Panc1 (cell line): ENCODE measurements at regions not wholly inside any gene's neighbourhood (a gene's known extent, or its start where the extent isn't known, plus 50 kb on each side); places are given as distances from the start of the nearest gene placed in this dataset.

ENCODE experiments used
- POLR2AphosphoS5 ChIP-seq: IDR thresholded peaks from 2 replicates; pipeline ENCODE4 v1.6.1; 2012; ENCODE audit warnings: mild to moderate bottlenecking, low read depth, low read length, moderate library complexity
- SIN3A ChIP-seq: IDR thresholded peaks from 2 replicates; pipeline ENCODE4 v1.6.1; 2012; ENCODE audit warnings: low read depth, mild to moderate bottlenecking, low read length, moderate library complexity, borderline replicate concordance; ENCODE audit not compliant: insufficient read depth
- TCF7L2 ChIP-seq: IDR thresholded peaks from 2 replicates; pipeline ENCODE4 v1.6.1; 2011; ENCODE audit warnings: mild to moderate bottlenecking, low read depth, low read length, inconsistent platforms
- TF ChIP-seq, protein P1 (sequence below): fragments of 450-650 bp; IDR thresholded peaks from 2 replicates; pipeline ENCODE4 v1.5.1; 2017; ENCODE audit warnings: mild to moderate bottlenecking
- TF ChIP-seq, protein P2 (sequence below), 2 experiments: IDR thresholded peaks; 2 replicates each; pipeline ENCODE4 v1.6.1; 2011 to 2012; ENCODE audit warnings: low read depth in 2 of 2, control low read depth in 1 of 2, low read length in 1 of 2, mild to moderate bottlenecking in 1 of 2, moderate library complexity in 1 of 2; ENCODE audit not compliant: insufficient read depth in 1 of 2

DNA sequence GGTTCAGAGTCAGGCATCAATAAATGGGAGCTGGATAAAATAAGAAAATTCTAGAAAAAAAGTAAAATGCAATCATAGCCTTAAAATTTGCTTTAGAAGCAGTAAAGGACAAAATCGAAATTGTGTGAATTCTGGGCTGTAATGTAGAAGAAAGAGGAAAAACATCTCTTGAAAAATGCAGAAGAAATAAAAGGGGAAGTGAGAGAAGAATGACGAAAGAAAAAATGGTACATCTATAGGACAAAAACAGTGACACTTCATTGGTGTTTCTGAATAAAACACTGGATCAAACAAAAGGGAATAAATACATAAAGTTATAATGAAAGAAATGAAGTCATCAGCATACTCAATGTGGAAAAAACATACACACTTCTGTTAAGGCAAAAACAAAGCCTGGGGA lies 642.3 kb downstream of the ACTL7B start:
- TF ChIP-seq POLR2AphosphoS5 = no peak
- TF ChIP-seq, protein P1, sequence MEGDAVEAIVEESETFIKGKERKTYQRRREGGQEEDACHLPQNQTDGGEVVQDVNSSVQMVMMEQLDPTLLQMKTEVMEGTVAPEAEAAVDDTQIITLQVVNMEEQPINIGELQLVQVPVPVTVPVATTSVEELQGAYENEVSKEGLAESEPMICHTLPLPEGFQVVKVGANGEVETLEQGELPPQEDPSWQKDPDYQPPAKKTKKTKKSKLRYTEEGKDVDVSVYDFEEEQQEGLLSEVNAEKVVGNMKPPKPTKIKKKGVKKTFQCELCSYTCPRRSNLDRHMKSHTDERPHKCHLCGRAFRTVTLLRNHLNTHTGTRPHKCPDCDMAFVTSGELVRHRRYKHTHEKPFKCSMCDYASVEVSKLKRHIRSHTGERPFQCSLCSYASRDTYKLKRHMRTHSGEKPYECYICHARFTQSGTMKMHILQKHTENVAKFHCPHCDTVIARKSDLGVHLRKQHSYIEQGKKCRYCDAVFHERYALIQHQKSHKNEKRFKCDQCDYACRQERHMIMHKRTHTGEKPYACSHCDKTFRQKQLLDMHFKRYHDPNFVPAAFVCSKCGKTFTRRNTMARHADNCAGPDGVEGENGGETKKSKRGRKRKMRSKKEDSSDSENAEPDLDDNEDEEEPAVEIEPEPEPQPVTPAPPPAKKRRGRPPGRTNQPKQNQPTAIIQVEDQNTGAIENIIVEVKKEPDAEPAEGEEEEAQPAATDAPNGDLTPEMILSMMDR = no peak
- TF ChIP-seq, protein P2, sequence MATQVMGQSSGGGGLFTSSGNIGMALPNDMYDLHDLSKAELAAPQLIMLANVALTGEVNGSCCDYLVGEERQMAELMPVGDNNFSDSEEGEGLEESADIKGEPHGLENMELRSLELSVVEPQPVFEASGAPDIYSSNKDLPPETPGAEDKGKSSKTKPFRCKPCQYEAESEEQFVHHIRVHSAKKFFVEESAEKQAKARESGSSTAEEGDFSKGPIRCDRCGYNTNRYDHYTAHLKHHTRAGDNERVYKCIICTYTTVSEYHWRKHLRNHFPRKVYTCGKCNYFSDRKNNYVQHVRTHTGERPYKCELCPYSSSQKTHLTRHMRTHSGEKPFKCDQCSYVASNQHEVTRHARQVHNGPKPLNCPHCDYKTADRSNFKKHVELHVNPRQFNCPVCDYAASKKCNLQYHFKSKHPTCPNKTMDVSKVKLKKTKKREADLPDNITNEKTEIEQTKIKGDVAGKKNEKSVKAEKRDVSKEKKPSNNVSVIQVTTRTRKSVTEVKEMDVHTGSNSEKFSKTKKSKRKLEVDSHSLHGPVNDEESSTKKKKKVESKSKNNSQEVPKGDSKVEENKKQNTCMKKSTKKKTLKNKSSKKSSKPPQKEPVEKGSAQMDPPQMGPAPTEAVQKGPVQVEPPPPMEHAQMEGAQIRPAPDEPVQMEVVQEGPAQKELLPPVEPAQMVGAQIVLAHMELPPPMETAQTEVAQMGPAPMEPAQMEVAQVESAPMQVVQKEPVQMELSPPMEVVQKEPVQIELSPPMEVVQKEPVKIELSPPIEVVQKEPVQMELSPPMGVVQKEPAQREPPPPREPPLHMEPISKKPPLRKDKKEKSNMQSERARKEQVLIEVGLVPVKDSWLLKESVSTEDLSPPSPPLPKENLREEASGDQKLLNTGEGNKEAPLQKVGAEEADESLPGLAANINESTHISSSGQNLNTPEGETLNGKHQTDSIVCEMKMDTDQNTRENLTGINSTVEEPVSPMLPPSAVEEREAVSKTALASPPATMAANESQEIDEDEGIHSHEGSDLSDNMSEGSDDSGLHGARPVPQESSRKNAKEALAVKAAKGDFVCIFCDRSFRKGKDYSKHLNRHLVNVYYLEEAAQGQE (IDR thresholded peaks at IDR 0.05; ENCODE audit: insufficient read depth in 1 of 2, low read depth in 2 of 2, low read length in 1 of 2) = no peak
- no peak for TF ChIP-seq SIN3A
- no peak for TF ChIP-seq TCF7L2
